SU-DHL-6 (cell line): ENCODE measurements at regions not wholly inside any gene's neighbourhood (a gene's known extent, or its start where the extent isn't known, plus 50 kb on each side); places are given as distances from the start of the nearest gene placed in this dataset.

Experiments
- H2AFZ ChIP-seq: fragments of 200-600 bp; sonication (generic); 2 replicates; pipeline ENCODE4 v1.6.1; 2014; ENCODE audit warnings: low read depth, mild to moderate bottlenecking, moderate library complexity, mixed read lengths, antibody characterized with exemption, low read length; ENCODE audit not compliant: severe bottlenecking
- H3F3A ChIP-seq: fragments of 200-600 bp; shearing (Covaris generic); 2 replicates; pipeline ENCODE4 v1.6.0; 2016; ENCODE audit warnings: antibody characterized with exemption, mild to moderate bottlenecking; ENCODE audit not compliant: insufficient read depth
- H3K27ac ChIP-seq: fragments of 200-600 bp; sonication (generic); 2 replicates; pipeline ENCODE4 v1.5.1; 2016; ENCODE audit warnings: low read depth, mild to moderate bottlenecking, low read length, moderate library complexity, mixed read lengths
- H3K27me3 ChIP-seq: fragments of 200-600 bp; sonication (generic), shearing (Covaris generic); 2 replicates; pipeline ENCODE4 v1.6.0; 2014; ENCODE audit warnings: mild to moderate bottlenecking, low read length
- H3K36me3 ChIP-seq: fragments of 200-600 bp; sonication (generic); 2 replicates; pipeline ENCODE4 v1.6.1; 2014; ENCODE audit warnings: mild to moderate bottlenecking, low read length, mixed read lengths
- H3K4me2 ChIP-seq: fragments of 300-600, 200-600 bp; shearing (Covaris generic), sonication (generic); 2 replicates; pipeline ENCODE4 v1.6.0; 2014; ENCODE audit warnings: low read length, low read depth, mild to moderate bottlenecking; ENCODE audit not compliant: poor library complexity, severe bottlenecking
- H3K4me3 ChIP-seq: fragments of 200-600 bp; sonication (generic); 2 replicates; pipeline ENCODE4 v1.5.1; 2014; ENCODE audit warnings: antibody characterized with exemption, low read length, mild to moderate bottlenecking, mixed read lengths; ENCODE audit not compliant: insufficient read depth, poor library complexity, severe bottlenecking
- H3K79me2 ChIP-seq: fragments of 200-600 bp; sonication (generic); 2 replicates; pipeline ENCODE4 v1.6.1; 2014; ENCODE audit warnings: mild to moderate bottlenecking, low read length, moderate library complexity; ENCODE audit not compliant: insufficient read depth
- H3K9ac ChIP-seq: fragments of 200-600 bp; sonication (generic); 2 replicates; pipeline ENCODE4 v1.7.0; 2014; ENCODE audit warnings: mild to moderate bottlenecking, low read length
- H3K9me2 ChIP-seq: fragments of 200-600 bp; sonication (generic); replicated peaks from 2 replicates; pipeline ENCODE4 v1.6.1; 2014; ENCODE audit warnings: low read length; ENCODE audit not compliant: insufficient read depth
- H3K9me3 ChIP-seq: fragments of 200-600 bp; sonication (generic); 2 replicates; pipeline ENCODE4 v1.6.1; 2014; ENCODE audit warnings: low read length, mixed read lengths; ENCODE audit not compliant: insufficient read depth
- H4K20me1 ChIP-seq: fragments of 200-600 bp; sonication (generic); 2 replicates; pipeline ENCODE4 v1.6.1; 2014; ENCODE audit warnings: low read depth, mild to moderate bottlenecking, antibody characterized with exemption, low read length, moderate library complexity, mixed read lengths
- CTCF ChIP-seq: fragments of 200-600 bp; sonication (generic); IDR thresholded peaks from one replicate; pipeline ENCODE4 v1.5.1; 2017; ENCODE audit warnings: antibody characterized with exemption, mild to moderate bottlenecking, low read length, moderate library complexity; ENCODE audit not compliant: insufficient read depth, poor library complexity, severe bottlenecking
- EZH2phosphoT487 ChIP-seq: fragments of 200-600 bp; sonication (generic), shearing (Covaris generic); conservative IDR thresholded peaks from 2 replicates; pipeline ENCODE4 v1.6.1; 2018; ENCODE audit warnings: mild to moderate bottlenecking, antibody characterized with exemption, low read length, moderate library complexity, mixed read lengths

DNA sequence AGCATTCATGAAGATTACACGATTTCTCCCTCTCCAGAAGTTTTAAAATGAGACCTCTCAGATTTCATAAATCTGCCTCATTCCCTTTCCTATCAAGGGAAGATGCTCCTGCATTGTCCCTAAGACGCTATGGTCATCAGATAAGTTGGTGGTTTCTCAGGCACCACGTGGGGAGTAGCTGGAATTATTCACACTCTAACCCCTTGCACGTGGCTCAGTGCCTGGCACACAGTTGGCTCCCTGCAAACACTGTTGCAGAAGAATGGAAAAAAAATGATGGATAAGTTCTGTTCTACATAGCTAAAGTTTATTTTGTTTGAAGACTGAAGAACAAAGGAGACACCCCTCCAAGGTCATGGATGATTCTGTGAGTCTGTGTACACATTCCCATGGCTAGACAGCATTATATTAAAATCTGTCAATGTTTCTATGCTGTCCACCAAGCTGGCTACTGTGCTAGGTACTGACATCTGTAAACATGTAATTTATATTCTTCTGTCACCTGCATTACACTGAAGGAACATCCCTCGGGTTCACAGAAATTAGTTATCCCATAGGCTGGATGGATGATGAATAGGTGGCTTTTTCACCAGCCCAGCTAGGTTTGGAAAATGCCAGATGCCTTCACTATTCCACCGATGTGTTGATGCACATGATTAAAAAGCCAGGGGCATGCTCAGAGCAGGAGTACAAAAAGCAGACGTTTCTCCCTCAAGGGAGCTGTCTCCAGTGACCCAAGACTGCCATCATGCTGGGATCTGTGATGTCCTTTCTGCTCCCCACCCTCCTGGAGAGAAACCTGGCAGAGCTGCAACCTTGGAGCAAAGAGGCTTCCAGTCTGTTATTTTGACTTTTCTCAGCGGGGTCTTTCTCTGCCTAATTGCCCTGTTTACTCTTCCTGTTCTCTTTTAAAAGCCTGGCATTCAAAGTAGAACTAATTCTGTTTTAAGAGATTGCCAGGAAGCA is 610.5 kb downstream of the UTRN start:
- no peak overlapping the region for H3K4me3 ChIP-seq
- H3K36me3 ChIP-seq, result no peaks in the 10 kb centered on the region
- no peaks in the 10 kb centered on the region for H3K9me3 ChIP-seq
- TF ChIP-seq EZH2phosphoT487, result no peak
- TF ChIP-seq CTCF, result no peak
- H4K20me1 ChIP-seq, result no peaks in the 10 kb centered on the region
- no peaks in the 10 kb centered on the region for H3K27me3 ChIP-seq
- no peaks in the 10 kb centered on the region for H3K9me2 ChIP-seq
- no peak overlapping the region for H3K27ac ChIP-seq
- H3K4me2 ChIP-seq, result no peak overlapping the region
- no peaks in the 10 kb centered on the region for H3F3A ChIP-seq
- H3K79me2 ChIP-seq, result no peaks in the 10 kb centered on the region
- no peak overlapping the region for H3K9ac ChIP-seq
- H2AFZ ChIP-seq, result no peak overlapping the region

DNA sequence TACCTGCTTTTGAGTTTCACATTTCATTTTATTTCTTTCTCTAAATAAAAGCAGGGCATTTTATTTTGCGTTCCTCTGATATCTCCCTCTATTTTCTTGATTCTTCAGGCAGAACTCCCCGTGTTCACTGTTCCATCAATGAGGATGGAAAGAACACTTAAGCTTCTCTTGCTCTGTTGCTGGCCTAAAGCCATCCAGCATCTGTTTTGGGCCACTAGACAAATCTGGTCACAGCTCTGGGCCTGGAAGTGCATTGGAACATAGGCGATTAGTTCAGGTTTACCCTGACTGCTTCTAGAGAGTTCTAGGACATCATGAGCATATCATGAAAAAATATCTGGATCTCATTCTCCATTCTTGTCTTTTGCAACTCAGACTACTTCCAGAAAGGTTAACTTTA is 611.2 kb downstream of the UTRN start:
- H4K20me1 ChIP-seq, result no peaks in the 10 kb centered on the region
- no peak overlapping the region for H3K4me3 ChIP-seq
- H3K27me3 ChIP-seq, result no peaks in the 10 kb centered on the region
- no peaks in the 10 kb centered on the region for H3K9me3 ChIP-seq
- H3K4me2 ChIP-seq, result no peak overlapping the region
- no peaks in the 10 kb centered on the region for H3K36me3 ChIP-seq
- H3K27ac ChIP-seq, result no peak overlapping the region
- H3K9ac ChIP-seq, result no peak overlapping the region
- no peaks in the 10 kb centered on the region for H3K9me2 ChIP-seq
- H3F3A ChIP-seq, result no peaks in the 10 kb centered on the region
- H2AFZ ChIP-seq, result no peak overlapping the region
- TF ChIP-seq EZH2phosphoT487 (no peak), CTCF (no peak)
- no peaks in the 10 kb centered on the region for H3K79me2 ChIP-seq

- Histone ChIP-seq H3K27ac (no peak overlapping the region), H2AFZ (no peak overlapping the region), H3K4me3 (no peak overlapping the region), H3K9ac (no peak overlapping the region), H4K20me1 (no peaks in the 10 kb centered on the region), H3K4me2 (no peak overlapping the region), H3K36me3 (no peaks in the 10 kb centered on the region), H3K79me2 (no peaks in the 10 kb centered on the region), H3K27me3 (no peaks in the 10 kb centered on the region), H3F3A (no peaks in the 10 kb centered on the region), H3K9me3 (no peaks in the 10 kb centered on the region), H3K9me2 (no peaks in the 10 kb centered on the region)
- TF ChIP-seq CTCF (no peak), EZH2phosphoT487 (no peak)
These were observed 611.7 kb downstream of the UTRN start for GRCh38 chr6:144896871-144897270.
